Fibroblast of villous mesenchyme (primary cell): ENCODE measurements at regions not wholly inside any gene's neighbourhood (a gene's known extent, or its start where the extent isn't known, plus 50 kb on each side); places are given as distances from the start of the nearest gene placed in this dataset.

Experiments
- DNase-seq: peaks from one replicate; pipeline ENCODE4 v3.0.0-alpha.2; 2010; ENCODE audit warnings: low read depth
- H3K4me3 ChIP-seq: 2 replicates; pipeline ENCODE4 v1.5.1; 2011; ENCODE audit warnings: low read depth, mild to moderate bottlenecking, low read length
- TF ChIP-seq, protein P1 (sequence below): IDR thresholded peaks from 2 replicates; pipeline ENCODE4 v1.5.1; 2012; ENCODE audit warnings: low read depth, mild to moderate bottlenecking, low read length; ENCODE audit not compliant: insufficient read depth

DNA sequence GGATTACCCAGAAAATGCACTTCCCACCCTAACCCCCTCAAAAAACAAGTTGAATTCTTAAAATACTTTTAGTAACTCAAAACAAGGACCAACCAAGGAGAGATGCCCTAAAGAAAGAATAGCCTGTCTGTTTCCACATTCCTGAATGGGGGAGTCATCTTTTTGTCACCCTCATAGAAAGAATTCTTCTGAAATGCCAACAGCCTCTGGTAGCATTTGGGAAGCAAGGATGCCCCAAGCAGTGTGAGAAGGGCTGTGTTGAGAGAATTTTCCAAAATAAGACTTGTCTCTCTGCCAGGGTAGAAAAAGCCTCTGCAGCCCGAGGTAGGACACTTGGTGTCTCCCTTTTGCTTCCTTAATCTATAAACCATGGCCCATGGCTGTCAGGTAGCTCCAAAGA lies 173.1 kb upstream of the VCX3A start:
- TF ChIP-seq, protein P1, sequence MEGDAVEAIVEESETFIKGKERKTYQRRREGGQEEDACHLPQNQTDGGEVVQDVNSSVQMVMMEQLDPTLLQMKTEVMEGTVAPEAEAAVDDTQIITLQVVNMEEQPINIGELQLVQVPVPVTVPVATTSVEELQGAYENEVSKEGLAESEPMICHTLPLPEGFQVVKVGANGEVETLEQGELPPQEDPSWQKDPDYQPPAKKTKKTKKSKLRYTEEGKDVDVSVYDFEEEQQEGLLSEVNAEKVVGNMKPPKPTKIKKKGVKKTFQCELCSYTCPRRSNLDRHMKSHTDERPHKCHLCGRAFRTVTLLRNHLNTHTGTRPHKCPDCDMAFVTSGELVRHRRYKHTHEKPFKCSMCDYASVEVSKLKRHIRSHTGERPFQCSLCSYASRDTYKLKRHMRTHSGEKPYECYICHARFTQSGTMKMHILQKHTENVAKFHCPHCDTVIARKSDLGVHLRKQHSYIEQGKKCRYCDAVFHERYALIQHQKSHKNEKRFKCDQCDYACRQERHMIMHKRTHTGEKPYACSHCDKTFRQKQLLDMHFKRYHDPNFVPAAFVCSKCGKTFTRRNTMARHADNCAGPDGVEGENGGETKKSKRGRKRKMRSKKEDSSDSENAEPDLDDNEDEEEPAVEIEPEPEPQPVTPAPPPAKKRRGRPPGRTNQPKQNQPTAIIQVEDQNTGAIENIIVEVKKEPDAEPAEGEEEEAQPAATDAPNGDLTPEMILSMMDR: no peak
- no peak for DNase-seq

DNA sequence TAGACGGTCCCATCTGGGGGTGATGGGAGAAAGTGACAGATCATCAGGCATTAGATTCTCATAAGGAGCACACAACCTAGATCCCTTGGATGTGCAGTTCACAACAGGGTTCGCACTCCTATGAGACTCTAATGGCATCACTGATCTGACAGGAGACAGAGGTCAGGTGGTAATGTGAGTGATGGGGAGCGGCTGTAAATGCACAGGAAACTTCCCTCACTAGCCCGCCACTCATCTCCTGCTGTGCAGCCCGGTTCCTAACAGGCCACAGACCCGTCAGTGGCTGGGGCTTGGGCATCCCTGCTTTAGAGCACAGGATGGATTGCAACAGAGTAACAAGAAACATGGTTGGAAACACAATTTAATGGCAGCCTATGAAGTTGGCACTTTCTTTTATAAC lies 172.6 kb upstream of the VCX3A start:
- no peak for DNase-seq
- TF ChIP-seq, protein P1: no peak
- no peak overlapping the region for H3K4me3 ChIP-seq

More for the DNA sequence above, 173.1 kb upstream of the VCX3A start:
- no peak overlapping the region for H3K4me3 ChIP-seq

DNA sequence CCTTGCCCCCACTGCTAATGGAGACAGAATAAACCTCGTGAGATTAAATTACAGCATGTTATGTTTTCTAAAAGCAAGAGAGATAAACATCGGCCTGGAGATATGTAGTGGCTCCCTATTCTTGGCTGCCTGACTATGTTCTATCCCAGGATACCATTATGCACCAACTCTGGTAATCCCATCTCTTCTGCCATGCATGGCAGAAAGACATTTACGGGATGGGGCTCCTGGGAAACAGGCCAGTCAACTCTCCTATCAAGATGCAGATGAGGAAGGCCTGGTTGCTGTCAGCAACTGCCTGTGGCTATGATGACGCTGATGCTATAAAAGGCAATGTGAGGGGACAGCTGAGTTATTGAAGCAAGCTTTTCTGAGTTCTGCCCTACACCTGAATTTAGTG lies 166.2 kb upstream of the VCX3A start:
- TF ChIP-seq, protein P1: no peak
- H3K4me3 ChIP-seq: no peak overlapping the region
- no peak for DNase-seq

DNA sequence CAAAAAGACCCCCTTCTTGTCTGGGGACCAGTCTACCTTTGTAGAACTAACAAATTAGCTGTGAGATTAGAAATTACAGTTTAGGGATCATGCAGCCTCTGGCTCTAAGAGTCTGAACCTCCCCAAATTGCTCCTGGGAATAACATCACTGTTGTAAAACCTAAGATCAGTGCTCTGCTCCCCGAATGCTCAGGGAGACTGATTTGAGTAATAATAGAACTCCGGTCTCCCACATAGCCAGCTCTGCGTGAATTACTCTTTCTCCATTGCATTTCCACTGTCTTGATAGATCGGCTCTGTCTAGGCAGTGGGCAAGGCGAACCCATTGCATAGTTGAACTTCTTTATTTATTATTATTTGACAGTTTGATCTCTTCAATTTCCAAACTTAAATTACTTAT lies 160.8 kb upstream of the VCX3A start:
- TF ChIP-seq, protein P1: no peak
- H3K4me3 ChIP-seq: no peak overlapping the region
- DNase-seq: no peak

DNA sequence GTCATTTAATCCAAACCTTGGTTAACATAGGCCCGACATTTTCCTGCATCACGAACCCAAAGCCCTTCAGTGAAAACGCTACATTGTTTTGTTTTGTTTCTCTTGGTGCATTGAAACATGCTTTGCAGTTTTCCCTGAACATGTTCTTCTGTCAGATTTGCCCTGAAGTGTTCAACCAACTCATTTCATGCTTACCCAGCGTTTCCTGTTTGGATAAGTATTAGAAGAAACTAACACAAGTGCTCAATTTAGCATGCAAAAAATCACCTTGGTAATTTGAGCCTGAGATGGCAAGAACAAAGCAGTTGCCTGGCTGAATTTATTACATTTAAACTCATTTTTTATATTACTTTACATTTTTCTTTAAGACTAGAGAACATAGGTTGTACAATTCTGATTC lies 160.1 kb upstream of the VCX3A start:
- DNase-seq: no peak
- TF ChIP-seq, protein P1: no peak
- no peak overlapping the region for H3K4me3 ChIP-seq

DNA sequence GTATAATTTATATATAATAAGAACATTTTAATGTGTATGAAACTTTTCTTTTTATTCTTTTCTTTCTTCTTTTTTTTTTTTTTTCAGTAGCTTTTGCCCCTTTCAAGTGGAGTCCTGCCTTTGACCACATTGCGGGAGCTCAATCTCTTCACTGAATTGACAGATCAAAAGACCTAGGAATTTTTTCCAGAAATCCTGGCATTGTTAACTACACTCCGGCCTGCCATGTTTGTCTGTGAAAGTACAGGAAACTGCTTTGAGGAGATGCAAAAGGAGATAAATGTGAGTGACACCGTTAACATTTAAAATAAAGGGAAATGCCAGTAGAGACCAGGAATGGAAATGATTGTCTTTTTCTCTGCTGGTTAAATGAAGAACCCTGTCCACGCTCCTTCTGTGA lies 159.3 kb upstream of the VCX3A start:
- DNase-seq: no peak
- H3K4me3 ChIP-seq: no peak overlapping the region
- TF ChIP-seq, protein P1: no peak

DNA sequence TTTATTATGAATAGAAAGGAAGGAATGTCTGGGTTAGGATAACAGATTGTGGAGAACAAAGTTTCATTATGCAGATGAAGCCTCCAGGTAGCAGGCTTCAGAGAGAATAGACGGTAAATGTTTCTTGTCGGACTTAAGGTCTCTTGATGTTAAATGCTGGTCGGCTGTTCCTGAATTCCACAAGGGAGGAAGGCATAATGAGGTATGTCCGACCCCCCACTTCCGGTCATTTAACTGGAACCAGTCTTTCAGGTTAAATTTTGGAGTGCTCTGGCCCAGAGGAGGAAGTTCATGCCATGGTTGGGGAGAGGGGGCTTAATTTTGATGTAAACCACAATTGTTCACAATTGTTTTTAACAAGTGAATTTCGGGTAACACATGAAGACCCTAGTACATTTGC lies 158.1 kb upstream of the VCX3A start:
- TF ChIP-seq, protein P1: no peak
- no peak for DNase-seq
- no peak overlapping the region for H3K4me3 ChIP-seq
